Calu3 (cell line): ENCODE measurements at regions not wholly inside any gene's neighbourhood (a gene's known extent, or its start where the extent isn't known, plus 50 kb on each side); places are given as distances from the start of the nearest gene placed in this dataset.

Experiments used
- BruUV-seq: library from RNA; stranded (reverse); fragments of 400-500 nt; replicated peaks from 2 replicates; lab custom pipeline; 2021; lab: Mats Ljungman, UMichigan
- CTCF ChIA-PET: fragments of 300-600 bp; sonication (Branson Sonifier 250); formaldehyde crosslinking; loops from one replicate; lab custom pipeline; 2022; ENCODE audit warnings: antibody characterized with exemption; lab: Charles Lee
- DNase-seq: peaks from one replicate; pipeline ENCODE4 v3.0.0; 2022
- H3K27ac Mint-ChIP-seq: one replicate; pipeline ENCODE4 v1.8.0; 2022; ENCODE audit warnings: mixed read lengths; ENCODE audit not compliant: unreplicated experiment
- H3K27me3 Mint-ChIP-seq: one replicate; pipeline ENCODE4 v1.8.0; 2022; ENCODE audit warnings: mixed read lengths; ENCODE audit not compliant: unreplicated experiment
- H3K36me3 Mint-ChIP-seq: one replicate; pipeline ENCODE4 v1.8.0; 2022; ENCODE audit warnings: mild to moderate bottlenecking, moderate library complexity, mixed read lengths; ENCODE audit not compliant: insufficient read depth, unreplicated experiment
- H3K4me1 Mint-ChIP-seq: one replicate; pipeline ENCODE4 v1.8.0; 2022; ENCODE audit warnings: mild to moderate bottlenecking, low read depth, mixed read lengths; ENCODE audit not compliant: unreplicated experiment
- H3K4me3 Mint-ChIP-seq: one replicate; pipeline ENCODE4 v1.8.0; 2022; ENCODE audit warnings: mild to moderate bottlenecking, low read depth, moderate library complexity, mixed read lengths; ENCODE audit not compliant: unreplicated experiment
- H3K9me3 Mint-ChIP-seq: one replicate; pipeline ENCODE4 v1.8.0; 2022; ENCODE audit warnings: low read depth, mixed read lengths; ENCODE audit not compliant: unreplicated experiment
- CTCF ChIP-seq: fragments of 200-600 bp; IDR thresholded peaks from one replicate; pipeline ENCODE4 v1.8.0; 2022; ENCODE audit warnings: antibody characterized with exemption; ENCODE audit not compliant: unreplicated experiment
- intact Hi-C: fragments of 100-400 bp; cut with micrococcal nuclease; formaldehyde crosslinking; loops from one replicate; pipeline ENCODE4 v1.10.0; 2022; ENCODE audit not compliant: unreplicated experiment

GRCh38 chr10:42934842-42935241, 142.0 kb upstream of the RET start:
- BruUV-seq: no TSS peak
- peaks cover 10% of the 10 kb centered on the region for H3K36me3 Mint-ChIP-seq
- peaks cover 79% of the 10 kb centered on the region for H3K27me3 Mint-ChIP-seq
- H3K4me1 Mint-ChIP-seq: no peaks in the 10 kb centered on the region
- no peak overlapping the region for H3K27ac Mint-ChIP-seq
- H3K9me3 Mint-ChIP-seq: no peaks in the 10 kb centered on the region
- no peak for TF ChIP-seq CTCF
- H3K4me3 Mint-ChIP-seq: no peak overlapping the region
- CTCF ChIA-PET: no interaction called here
- no peak for DNase-seq
- intact Hi-C loops: no loop called here

- no peaks in the 10 kb centered on the region for H3K9me3 Mint-ChIP-seq
- H3K27ac Mint-ChIP-seq: no peak overlapping the region
- CTCF ChIA-PET: no interaction called here
- intact Hi-C loops: no loop called here
- peaks cover 81% of the 10 kb centered on the region for H3K27me3 Mint-ChIP-seq
- no TSS peak for BruUV-seq
- H3K4me1 Mint-ChIP-seq: no peaks in the 10 kb centered on the region
- H3K4me3 Mint-ChIP-seq: no peak overlapping the region
- H3K36me3 Mint-ChIP-seq: peaks cover 10% of the 10 kb centered on the region
- no peak for TF ChIP-seq CTCF
- DNase-seq: no peak
Measured at GRCh38 chr10:42935466-42935865, 141.4 kb upstream of the RET start.

- intact Hi-C loops: no loop called here
- Mint-ChIP-seq H3K4me1 (no peaks in the 10 kb centered on the region), H3K36me3 (peaks cover 10% of the 10 kb centered on the region), H3K27me3 (peaks cover 76% of the 10 kb centered on the region), H3K27ac (no peak overlapping the region), H3K9me3 (no peaks in the 10 kb centered on the region), H3K4me3 (no peak overlapping the region)
- CTCF ChIA-PET: no interaction called here
- DNase-seq: no peak
- no TSS peak for BruUV-seq
- TF ChIP-seq CTCF: no peak
Measured at GRCh38 chr10:42936580-42936979, 140.3 kb upstream of the RET start.

GRCh38 chr10:42937048-42937447, 139.8 kb upstream of the RET start:
- no peak overlapping the region for H3K4me3 Mint-ChIP-seq
- TF ChIP-seq CTCF: no peak
- intact Hi-C loops: no loop called here
- no peaks in the 10 kb centered on the region for H3K9me3 Mint-ChIP-seq
- CTCF ChIA-PET: no interaction called here
- H3K36me3 Mint-ChIP-seq: peaks cover 10% of the 10 kb centered on the region
- peaks cover 77% of the 10 kb centered on the region for H3K27me3 Mint-ChIP-seq
- H3K4me1 Mint-ChIP-seq: no peaks in the 10 kb centered on the region
- DNase-seq: no peak
- H3K27ac Mint-ChIP-seq: no peak overlapping the region
- BruUV-seq: no TSS peak
